Gastrocnemius medialis (tissue), 4 donors: ENCODE measurements at regions not wholly inside any gene's neighbourhood (a gene's known extent, or its start where the extent isn't known, plus 50 kb on each side); places are given as distances from the start of the nearest gene placed in this dataset.

Source experiments
- POLR2A ChIP-seq, 2 donors: fragments of 450-650 bp; IDR thresholded peaks; one replicate each; pipeline ENCODE4 v1.6.1; 2017; ENCODE audit warnings: antibody characterized with exemption in 2 of 2, mild to moderate bottlenecking in 2 of 2, moderate library complexity in 2 of 2
- TF ChIP-seq, protein P1 (sequence below), 5 experiments: fragments of 450-650 bp in 3 of 5; fragments of 200-600 bp in 2 of 5; sonication (generic) in 2 of 5; IDR thresholded peaks in 4 of 5; conservative IDR thresholded peaks in 1 of 5; 1 replicate in 4 of 5; 2 replicates in 1 of 5; pipeline ENCODE4 v1.5.1; 2016 to 2019; ENCODE audit warnings: antibody characterized with exemption in 5 of 5, mild to moderate bottlenecking in 3 of 5, moderate library complexity in 3 of 5

DNA sequence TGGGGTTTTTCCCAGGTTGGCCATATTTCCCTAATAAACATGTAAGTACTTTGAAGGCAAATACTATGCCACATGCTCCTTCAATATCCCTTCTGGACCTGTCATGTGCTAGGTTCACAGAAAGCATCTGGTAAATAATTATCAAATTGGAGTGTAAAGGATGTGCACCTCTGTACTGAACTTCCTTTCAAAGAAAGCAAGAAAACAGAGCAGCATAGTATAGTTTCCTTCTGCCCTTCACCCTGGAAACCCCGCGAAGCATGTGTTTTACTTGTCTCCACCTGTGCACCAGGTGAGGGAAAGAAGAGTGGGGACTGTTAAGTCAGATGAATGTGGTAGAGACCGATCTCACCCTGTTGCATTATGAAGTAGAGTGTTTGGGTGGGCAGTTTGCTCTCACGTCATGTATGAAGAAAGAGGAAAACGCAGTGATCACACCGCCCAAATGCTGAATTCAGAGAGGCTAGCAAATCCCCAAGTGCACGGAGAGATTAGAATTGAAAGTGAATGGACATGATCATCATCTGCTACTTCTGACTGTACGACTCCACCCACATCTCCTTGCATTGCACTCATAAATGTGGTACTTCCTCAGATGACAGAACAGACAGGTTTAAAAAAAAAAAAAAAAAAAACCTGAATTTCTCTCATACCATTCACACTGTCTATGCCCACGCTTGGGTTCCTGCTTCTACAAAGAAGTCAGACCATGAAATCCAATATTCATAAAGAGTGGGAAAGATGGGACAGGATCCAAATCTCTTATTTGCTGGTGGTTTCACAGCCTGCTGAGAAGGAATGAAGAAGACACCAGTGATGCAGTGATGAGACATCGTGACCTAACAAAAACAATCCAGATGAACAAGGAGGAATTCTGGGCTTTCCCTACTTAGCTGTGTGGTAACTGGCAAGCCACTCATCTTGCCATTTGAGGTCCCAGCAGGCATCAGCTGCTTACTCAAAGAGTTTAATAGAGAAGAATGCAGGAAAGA lies 448.6 kb downstream of the BCL11A start:
- TF ChIP-seq, protein P1, sequence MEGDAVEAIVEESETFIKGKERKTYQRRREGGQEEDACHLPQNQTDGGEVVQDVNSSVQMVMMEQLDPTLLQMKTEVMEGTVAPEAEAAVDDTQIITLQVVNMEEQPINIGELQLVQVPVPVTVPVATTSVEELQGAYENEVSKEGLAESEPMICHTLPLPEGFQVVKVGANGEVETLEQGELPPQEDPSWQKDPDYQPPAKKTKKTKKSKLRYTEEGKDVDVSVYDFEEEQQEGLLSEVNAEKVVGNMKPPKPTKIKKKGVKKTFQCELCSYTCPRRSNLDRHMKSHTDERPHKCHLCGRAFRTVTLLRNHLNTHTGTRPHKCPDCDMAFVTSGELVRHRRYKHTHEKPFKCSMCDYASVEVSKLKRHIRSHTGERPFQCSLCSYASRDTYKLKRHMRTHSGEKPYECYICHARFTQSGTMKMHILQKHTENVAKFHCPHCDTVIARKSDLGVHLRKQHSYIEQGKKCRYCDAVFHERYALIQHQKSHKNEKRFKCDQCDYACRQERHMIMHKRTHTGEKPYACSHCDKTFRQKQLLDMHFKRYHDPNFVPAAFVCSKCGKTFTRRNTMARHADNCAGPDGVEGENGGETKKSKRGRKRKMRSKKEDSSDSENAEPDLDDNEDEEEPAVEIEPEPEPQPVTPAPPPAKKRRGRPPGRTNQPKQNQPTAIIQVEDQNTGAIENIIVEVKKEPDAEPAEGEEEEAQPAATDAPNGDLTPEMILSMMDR (IDR thresholded peaks at IDR 0.05 in 4 of 5, conservative IDR thresholded peaks at IDR 0.05 in 1 of 5) = no peak
- no peak for TF ChIP-seq POLR2A (IDR thresholded peaks at IDR 0.05)
